ENCODE measurements at regions not wholly inside any gene's neighbourhood (a gene's known extent, or its start where the extent isn't known, plus 50 kb on each side); places are given as distances from the start of the nearest gene placed in this dataset.

GRCh38 chr4:178633263-178633662 is 1191.0 kb upstream of the AGA start:
- no peak for DNase-seq

GRCh38 chr4:178664621-178665020 is 1222.4 kb upstream of the AGA start:
- DNase-seq: no peak

- DNase-seq: no peak
These were observed 1223.7 kb upstream of the AGA start for GRCh38 chr4:178665916-178666315.

- DNase-seq: no peak
These were observed 1229.5 kb upstream of the AGA start for GRCh38 chr4:178671766-178672165.

GRCh38 chr4:178672512-178672911 is 1230.3 kb upstream of the AGA start:
- no peak for DNase-seq

GRCh38 chr4:178681871-178682270 is 1239.6 kb upstream of the AGA start:
- no peak for DNase-seq

- no peak for DNase-seq
These were observed 1247.7 kb upstream of the AGA start for GRCh38 chr4:178689926-178690325.

- no peak for DNase-seq
These were observed 1251.6 kb upstream of the AGA start for GRCh38 chr4:178693816-178694215.

- no peak for DNase-seq
These were observed 1254.3 kb upstream of the AGA start for GRCh38 chr4:178696515-178696914.

- no peak for DNase-seq
These were observed 1270.2 kb upstream of the AGA start for GRCh38 chr4:178712486-178712885.

GRCh38 chr4:178738026-178738425 is 1295.8 kb upstream of the AGA start:
- DNase-seq: no peak

- DNase-seq: no peak
These were observed 1303.0 kb upstream of the AGA start for GRCh38 chr4:178745203-178745602.

GRCh38 chr4:178752954-178753525 is 1310.8 kb upstream of the AGA start:
- no peak for DNase-seq

- DNase-seq: no peak
These were observed 1336.3 kb upstream of the AGA start for GRCh38 chr4:178778496-178778895.

- no peak for DNase-seq
These were observed 1339.5 kb upstream of the AGA start for GRCh38 chr4:178781779-178782178.

GRCh38 chr4:178784491-178784890 is 1342.3 kb upstream of the AGA start:
- no peak for DNase-seq

GRCh38 chr4:178789279-178789678 is 1347.0 kb upstream of the AGA start:
- DNase-seq: no peak

- DNase-seq: no peak
These were observed 1357.0 kb upstream of the AGA start for GRCh38 chr4:178799204-178799603.

- DNase-seq: no peak
These were observed 1365.9 kb upstream of the AGA start for GRCh38 chr4:178808106-178808505.

- DNase-seq: no peak
These were observed 1367.7 kb upstream of the AGA start for GRCh38 chr4:178809921-178810320.

GRCh38 chr4:178811356-178811755 is 1369.1 kb upstream of the AGA start:
- no peak for DNase-seq

GRCh38 chr4:178812866-178813265 is 1370.6 kb upstream of the AGA start:
- DNase-seq: no peak

- no peak for DNase-seq
These were observed 1372.7 kb upstream of the AGA start for GRCh38 chr4:178814908-178815307.

GRCh38 chr4:178823673-178824295 is 1381.5 kb upstream of the AGA start:
- no peak for DNase-seq

GRCh38 chr4:178836865-178837264 is 1394.6 kb upstream of the AGA start:
- DNase-seq: no peak

Measured in bone marrow (tissue), 2 donors.